ENCODE measurements at regions not wholly inside any gene's neighbourhood (a gene's known extent, or its start where the extent isn't known, plus 50 kb on each side); places are given as distances from the start of the nearest gene placed in this dataset.

GRCh38 chr21:43345746-43346409, 81.1 kb downstream of the SIK1 start:
- Histone ChIP-seq H4K20me1 (replicated peaks; ENCODE audit: insufficient read depth) (no peaks in the 10 kb centered on the region), H3K4me3 (no peak overlapping the region), H3K27me3 (ENCODE audit: insufficient read depth) (no peaks in the 10 kb centered on the region), H3K9me2 (ENCODE audit: insufficient read depth) (no peaks in the 10 kb centered on the region), H3K36me3 (ENCODE audit: insufficient read depth) (no peaks in the 10 kb centered on the region), H2AFZ (no peak overlapping the region), H3K27ac (ENCODE audit: low read depth) (no peak overlapping the region), H3K4me2 (no peak overlapping the region), H3F3A (replicated peaks; ENCODE audit: low read depth) (no peaks in the 10 kb centered on the region), H3K4me1 (ENCODE audit: insufficient read depth) (no peaks in the 10 kb centered on the region), H3K79me2 (replicated peaks; ENCODE audit: insufficient read depth) (no peaks in the 10 kb centered on the region)
- Mint-ChIP-seq H3K36me3 (ENCODE audit: low read depth) (no peaks in the 10 kb centered on the region), H3K9me3 (no peaks in the 10 kb centered on the region), H3K27me3 (ENCODE audit: insufficient read depth, low read depth, poor library complexity) (peaks cover 11% of the 10 kb centered on the region), H3K27ac (no peak overlapping the region), H3K4me1 (peaks cover 6% of the 10 kb centered on the region), H3K4me3 (no peak overlapping the region)
- DNase-seq (ENCODE audit: low spot score) (no peak), ATAC-seq (no peak)
- no peak for TF ChIP-seq NANOG (IDR thresholded peaks at IDR 0.05; ENCODE audit: borderline replicate concordance)
- no peak for TF ChIP-seq ZNF114 (CRISPR knock-in tag; IDR thresholded peaks at IDR 0.05)
- no peak for TF ChIP-seq ZNF331 (CRISPR knock-in tag; IDR thresholded peaks at IDR 0.05; ENCODE audit: low read depth)
- TF ChIP-seq CREB1 (CRISPR knock-in tag; IDR thresholded peaks at IDR 0.05; ENCODE audit: low read depth), result no peak
- TF ChIP-seq, protein P1, sequence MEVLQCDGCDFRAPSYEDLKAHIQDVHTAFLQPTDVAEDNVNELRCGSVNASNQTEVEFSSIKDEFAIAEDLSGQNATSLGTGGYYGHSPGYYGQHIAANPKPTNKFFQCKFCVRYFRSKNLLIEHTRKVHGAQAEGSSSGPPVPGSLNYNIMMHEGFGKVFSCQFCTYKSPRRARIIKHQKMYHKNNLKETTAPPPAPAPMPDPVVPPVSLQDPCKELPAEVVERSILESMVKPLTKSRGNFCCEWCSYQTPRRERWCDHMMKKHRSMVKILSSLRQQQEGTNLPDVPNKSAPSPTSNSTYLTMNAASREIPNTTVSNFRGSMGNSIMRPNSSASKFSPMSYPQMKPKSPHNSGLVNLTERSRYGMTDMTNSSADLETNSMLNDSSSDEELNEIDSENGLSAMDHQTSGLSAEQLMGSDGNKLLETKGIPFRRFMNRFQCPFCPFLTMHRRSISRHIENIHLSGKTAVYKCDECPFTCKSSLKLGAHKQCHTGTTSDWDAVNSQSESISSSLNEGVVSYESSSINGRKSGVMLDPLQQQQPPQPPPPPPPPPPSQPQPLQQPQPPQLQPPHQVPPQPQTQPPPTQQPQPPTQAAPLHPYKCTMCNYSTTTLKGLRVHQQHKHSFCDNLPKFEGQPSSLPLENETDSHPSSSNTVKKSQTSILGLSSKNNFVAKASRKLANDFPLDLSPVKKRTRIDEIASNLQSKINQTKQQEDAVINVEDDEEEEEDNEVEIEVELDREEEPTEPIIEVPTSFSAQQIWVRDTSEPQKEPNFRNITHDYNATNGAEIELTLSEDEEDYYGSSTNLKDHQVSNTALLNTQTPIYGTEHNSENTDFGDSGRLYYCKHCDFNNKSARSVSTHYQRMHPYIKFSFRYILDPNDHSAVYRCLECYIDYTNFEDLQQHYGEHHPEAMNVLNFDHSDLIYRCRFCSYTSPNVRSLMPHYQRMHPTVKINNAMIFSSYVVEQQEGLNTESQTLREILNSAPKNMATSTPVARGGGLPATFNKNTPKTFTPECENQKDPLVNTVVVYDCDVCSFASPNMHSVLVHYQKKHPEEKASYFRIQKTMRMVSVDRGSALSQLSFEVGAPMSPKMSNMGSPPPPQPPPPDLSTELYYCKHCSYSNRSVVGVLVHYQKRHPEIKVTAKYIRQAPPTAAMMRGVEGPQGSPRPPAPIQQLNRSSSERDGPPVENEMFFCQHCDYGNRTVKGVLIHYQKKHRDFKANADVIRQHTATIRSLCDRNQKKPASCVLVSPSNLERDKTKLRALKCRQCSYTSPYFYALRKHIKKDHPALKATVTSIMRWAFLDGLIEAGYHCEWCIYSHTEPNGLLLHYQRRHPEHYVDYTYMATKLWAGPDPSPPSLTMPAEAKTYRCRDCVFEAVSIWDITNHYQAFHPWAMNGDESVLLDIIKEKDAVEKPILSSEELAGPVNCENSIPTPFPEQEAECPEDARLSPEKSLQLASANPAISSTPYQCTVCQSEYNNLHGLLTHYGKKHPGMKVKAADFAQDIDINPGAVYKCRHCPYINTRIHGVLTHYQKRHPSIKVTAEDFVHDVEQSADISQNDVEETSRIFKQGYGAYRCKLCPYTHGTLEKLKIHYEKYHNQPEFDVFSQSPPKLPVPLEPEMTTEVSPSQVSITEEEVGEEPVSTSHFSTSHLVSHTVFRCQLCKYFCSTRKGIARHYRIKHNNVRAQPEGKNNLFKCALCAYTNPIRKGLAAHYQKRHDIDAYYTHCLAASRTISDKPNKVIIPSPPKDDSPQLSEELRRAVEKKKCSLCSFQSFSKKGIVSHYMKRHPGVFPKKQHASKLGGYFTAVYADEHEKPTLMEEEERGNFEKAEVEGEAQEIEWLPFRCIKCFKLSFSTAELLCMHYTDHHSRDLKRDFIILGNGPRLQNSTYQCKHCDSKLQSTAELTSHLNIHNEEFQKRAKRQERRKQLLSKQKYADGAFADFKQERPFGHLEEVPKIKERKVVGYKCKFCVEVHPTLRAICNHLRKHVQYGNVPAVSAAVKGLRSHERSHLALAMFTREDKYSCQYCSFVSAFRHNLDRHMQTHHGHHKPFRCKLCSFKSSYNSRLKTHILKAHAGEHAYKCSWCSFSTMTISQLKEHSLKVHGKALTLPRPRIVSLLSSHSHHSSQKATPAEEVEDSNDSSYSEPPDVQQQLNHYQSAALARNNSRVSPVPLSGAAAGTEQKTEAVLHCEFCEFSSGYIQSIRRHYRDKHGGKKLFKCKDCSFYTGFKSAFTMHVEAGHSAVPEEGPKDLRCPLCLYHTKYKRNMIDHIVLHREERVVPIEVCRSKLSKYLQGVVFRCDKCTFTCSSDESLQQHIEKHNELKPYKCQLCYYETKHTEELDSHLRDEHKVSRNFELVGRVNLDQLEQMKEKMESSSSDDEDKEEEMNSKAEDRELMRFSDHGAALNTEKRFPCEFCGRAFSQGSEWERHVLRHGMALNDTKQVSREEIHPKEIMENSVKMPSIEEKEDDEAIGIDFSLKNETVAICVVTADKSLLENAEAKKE (CRISPR knock-in tag; IDR thresholded peaks at IDR 0.05), result no peak
- TF ChIP-seq STAT1 (IDR thresholded peaks at IDR 0.05; ENCODE audit: unreplicated experiment), result no peak
- TF ChIP-seq, protein P2, sequence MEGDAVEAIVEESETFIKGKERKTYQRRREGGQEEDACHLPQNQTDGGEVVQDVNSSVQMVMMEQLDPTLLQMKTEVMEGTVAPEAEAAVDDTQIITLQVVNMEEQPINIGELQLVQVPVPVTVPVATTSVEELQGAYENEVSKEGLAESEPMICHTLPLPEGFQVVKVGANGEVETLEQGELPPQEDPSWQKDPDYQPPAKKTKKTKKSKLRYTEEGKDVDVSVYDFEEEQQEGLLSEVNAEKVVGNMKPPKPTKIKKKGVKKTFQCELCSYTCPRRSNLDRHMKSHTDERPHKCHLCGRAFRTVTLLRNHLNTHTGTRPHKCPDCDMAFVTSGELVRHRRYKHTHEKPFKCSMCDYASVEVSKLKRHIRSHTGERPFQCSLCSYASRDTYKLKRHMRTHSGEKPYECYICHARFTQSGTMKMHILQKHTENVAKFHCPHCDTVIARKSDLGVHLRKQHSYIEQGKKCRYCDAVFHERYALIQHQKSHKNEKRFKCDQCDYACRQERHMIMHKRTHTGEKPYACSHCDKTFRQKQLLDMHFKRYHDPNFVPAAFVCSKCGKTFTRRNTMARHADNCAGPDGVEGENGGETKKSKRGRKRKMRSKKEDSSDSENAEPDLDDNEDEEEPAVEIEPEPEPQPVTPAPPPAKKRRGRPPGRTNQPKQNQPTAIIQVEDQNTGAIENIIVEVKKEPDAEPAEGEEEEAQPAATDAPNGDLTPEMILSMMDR (conservative IDR thresholded peaks at IDR 0.05; ENCODE audit: low read depth in 2 of 2), result no peak
- TF ChIP-seq, protein P3, sequence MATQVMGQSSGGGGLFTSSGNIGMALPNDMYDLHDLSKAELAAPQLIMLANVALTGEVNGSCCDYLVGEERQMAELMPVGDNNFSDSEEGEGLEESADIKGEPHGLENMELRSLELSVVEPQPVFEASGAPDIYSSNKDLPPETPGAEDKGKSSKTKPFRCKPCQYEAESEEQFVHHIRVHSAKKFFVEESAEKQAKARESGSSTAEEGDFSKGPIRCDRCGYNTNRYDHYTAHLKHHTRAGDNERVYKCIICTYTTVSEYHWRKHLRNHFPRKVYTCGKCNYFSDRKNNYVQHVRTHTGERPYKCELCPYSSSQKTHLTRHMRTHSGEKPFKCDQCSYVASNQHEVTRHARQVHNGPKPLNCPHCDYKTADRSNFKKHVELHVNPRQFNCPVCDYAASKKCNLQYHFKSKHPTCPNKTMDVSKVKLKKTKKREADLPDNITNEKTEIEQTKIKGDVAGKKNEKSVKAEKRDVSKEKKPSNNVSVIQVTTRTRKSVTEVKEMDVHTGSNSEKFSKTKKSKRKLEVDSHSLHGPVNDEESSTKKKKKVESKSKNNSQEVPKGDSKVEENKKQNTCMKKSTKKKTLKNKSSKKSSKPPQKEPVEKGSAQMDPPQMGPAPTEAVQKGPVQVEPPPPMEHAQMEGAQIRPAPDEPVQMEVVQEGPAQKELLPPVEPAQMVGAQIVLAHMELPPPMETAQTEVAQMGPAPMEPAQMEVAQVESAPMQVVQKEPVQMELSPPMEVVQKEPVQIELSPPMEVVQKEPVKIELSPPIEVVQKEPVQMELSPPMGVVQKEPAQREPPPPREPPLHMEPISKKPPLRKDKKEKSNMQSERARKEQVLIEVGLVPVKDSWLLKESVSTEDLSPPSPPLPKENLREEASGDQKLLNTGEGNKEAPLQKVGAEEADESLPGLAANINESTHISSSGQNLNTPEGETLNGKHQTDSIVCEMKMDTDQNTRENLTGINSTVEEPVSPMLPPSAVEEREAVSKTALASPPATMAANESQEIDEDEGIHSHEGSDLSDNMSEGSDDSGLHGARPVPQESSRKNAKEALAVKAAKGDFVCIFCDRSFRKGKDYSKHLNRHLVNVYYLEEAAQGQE (IDR thresholded peaks at IDR 0.05; ENCODE audit: unreplicated experiment), result no peak
- no peak for TF ChIP-seq ETS1 (IDR thresholded peaks at IDR 0.05)
- no peak for TF ChIP-seq JUNB (IDR thresholded peaks at IDR 0.05; ENCODE audit: unreplicated experiment)
- TF ChIP-seq EZH2phosphoT487 (IDR thresholded peaks at IDR 0.05; ENCODE audit: unreplicated experiment), result no peak
- TF ChIP-seq EZH2 (IDR thresholded peaks at IDR 0.05; ENCODE audit: low read depth, unreplicated experiment), result no peak
- no peak for TF ChIP-seq POLR2AphosphoS5 (IDR thresholded peaks at IDR 0.05; ENCODE audit: low read depth)

Measured in GM23338 (cell line).